ENCODE measurements at regions not wholly inside any gene's neighbourhood (a gene's known extent, or its start where the extent isn't known, plus 50 kb on each side); places are given as distances from the start of the nearest gene placed in this dataset.

GRCh38 chr1:147377263-147378246 lies 135.1 kb downstream of the CHD1L start:
- no peak for TF ChIP-seq ATF3 (IDR thresholded peaks at IDR 0.05)
- TF ChIP-seq, protein P1, sequence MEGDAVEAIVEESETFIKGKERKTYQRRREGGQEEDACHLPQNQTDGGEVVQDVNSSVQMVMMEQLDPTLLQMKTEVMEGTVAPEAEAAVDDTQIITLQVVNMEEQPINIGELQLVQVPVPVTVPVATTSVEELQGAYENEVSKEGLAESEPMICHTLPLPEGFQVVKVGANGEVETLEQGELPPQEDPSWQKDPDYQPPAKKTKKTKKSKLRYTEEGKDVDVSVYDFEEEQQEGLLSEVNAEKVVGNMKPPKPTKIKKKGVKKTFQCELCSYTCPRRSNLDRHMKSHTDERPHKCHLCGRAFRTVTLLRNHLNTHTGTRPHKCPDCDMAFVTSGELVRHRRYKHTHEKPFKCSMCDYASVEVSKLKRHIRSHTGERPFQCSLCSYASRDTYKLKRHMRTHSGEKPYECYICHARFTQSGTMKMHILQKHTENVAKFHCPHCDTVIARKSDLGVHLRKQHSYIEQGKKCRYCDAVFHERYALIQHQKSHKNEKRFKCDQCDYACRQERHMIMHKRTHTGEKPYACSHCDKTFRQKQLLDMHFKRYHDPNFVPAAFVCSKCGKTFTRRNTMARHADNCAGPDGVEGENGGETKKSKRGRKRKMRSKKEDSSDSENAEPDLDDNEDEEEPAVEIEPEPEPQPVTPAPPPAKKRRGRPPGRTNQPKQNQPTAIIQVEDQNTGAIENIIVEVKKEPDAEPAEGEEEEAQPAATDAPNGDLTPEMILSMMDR (IDR thresholded peaks at IDR 0.05; ENCODE audit: low read depth, low read length, missing input control), result no peak
- TF ChIP-seq RXRA (IDR thresholded peaks at IDR 0.05), result no peak
- TF ChIP-seq GABPA (IDR thresholded peaks at IDR 0.05 in 1 of 2, conservative IDR thresholded peaks at IDR 0.05 in 1 of 2), result no peak
- no peak for TF ChIP-seq TAF1 (conservative IDR thresholded peaks at IDR 0.05)
- no peak for TF ChIP-seq RAD21 (IDR thresholded peaks at IDR 0.05)
- TF ChIP-seq, protein P2, sequence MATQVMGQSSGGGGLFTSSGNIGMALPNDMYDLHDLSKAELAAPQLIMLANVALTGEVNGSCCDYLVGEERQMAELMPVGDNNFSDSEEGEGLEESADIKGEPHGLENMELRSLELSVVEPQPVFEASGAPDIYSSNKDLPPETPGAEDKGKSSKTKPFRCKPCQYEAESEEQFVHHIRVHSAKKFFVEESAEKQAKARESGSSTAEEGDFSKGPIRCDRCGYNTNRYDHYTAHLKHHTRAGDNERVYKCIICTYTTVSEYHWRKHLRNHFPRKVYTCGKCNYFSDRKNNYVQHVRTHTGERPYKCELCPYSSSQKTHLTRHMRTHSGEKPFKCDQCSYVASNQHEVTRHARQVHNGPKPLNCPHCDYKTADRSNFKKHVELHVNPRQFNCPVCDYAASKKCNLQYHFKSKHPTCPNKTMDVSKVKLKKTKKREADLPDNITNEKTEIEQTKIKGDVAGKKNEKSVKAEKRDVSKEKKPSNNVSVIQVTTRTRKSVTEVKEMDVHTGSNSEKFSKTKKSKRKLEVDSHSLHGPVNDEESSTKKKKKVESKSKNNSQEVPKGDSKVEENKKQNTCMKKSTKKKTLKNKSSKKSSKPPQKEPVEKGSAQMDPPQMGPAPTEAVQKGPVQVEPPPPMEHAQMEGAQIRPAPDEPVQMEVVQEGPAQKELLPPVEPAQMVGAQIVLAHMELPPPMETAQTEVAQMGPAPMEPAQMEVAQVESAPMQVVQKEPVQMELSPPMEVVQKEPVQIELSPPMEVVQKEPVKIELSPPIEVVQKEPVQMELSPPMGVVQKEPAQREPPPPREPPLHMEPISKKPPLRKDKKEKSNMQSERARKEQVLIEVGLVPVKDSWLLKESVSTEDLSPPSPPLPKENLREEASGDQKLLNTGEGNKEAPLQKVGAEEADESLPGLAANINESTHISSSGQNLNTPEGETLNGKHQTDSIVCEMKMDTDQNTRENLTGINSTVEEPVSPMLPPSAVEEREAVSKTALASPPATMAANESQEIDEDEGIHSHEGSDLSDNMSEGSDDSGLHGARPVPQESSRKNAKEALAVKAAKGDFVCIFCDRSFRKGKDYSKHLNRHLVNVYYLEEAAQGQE (IDR thresholded peaks at IDR 0.05), result no peak
- TF ChIP-seq MAX (IDR thresholded peaks at IDR 0.05), result no peak
- no peak for TF ChIP-seq FOXA1 (IDR thresholded peaks at IDR 0.05)
- TF ChIP-seq, protein P3, sequence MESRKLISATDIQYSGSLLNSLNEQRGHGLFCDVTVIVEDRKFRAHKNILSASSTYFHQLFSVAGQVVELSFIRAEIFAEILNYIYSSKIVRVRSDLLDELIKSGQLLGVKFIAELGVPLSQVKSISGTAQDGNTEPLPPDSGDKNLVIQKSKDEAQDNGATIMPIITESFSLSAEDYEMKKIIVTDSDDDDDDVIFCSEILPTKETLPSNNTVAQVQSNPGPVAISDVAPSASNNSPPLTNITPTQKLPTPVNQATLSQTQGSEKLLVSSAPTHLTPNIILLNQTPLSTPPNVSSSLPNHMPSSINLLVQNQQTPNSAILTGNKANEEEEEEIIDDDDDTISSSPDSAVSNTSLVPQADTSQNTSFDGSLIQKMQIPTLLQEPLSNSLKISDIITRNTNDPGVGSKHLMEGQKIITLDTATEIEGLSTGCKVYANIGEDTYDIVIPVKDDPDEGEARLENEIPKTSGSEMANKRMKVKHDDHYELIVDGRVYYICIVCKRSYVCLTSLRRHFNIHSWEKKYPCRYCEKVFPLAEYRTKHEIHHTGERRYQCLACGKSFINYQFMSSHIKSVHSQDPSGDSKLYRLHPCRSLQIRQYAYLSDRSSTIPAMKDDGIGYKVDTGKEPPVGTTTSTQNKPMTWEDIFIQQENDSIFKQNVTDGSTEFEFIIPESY (IDR thresholded peaks at IDR 0.05), result no peak
- no peak for TF ChIP-seq SP1 (IDR thresholded peaks at IDR 0.05)
- no peak for TF ChIP-seq JUND (IDR thresholded peaks at IDR 0.05)
- no peak for TF ChIP-seq YY1 (IDR thresholded peaks at IDR 0.05)
- TF ChIP-seq EGR1 (IDR thresholded peaks at IDR 0.05; ENCODE audit: low read depth in 2 of 2), result no peak
